T-helper 2 cell (primary cell): ENCODE measurements at regions not wholly inside any gene's neighbourhood (a gene's known extent, or its start where the extent isn't known, plus 50 kb on each side); places are given as distances from the start of the nearest gene placed in this dataset.

Experiments
- DNase-seq, 5 experiments: peaks; one replicate each; pipeline versions ENCODE4 v3.0.0 to v3.0.0-alpha.2; 2012 to 2022

- no peak for DNase-seq
These were observed 165.9 kb downstream of the ST6GAL2 start for GRCh38 chr2:106720026-106720425.

GRCh38 chr2:106724301-106724794 is 161.6 kb downstream of the ST6GAL2 start:
- no peak for DNase-seq

GRCh38 chr2:106734165-106734564 is 151.8 kb downstream of the ST6GAL2 start:
- DNase-seq = no peak

- no peak for DNase-seq
These were observed 150.2 kb downstream of the ST6GAL2 start for GRCh38 chr2:106735807-106736206.

- no peak for DNase-seq
These were observed 149.7 kb downstream of the ST6GAL2 start for GRCh38 chr2:106736221-106736620.

- DNase-seq = no peak
These were observed 140.5 kb downstream of the ST6GAL2 start for GRCh38 chr2:106745468-106745867.

- DNase-seq = no peak
These were observed 136.1 kb downstream of the ST6GAL2 start for GRCh38 chr2:106749823-106750222.
